ENCODE measurements at regions not wholly inside any gene's neighbourhood (a gene's known extent, or its start where the extent isn't known, plus 50 kb on each side); places are given as distances from the start of the nearest gene placed in this dataset.

DNA sequence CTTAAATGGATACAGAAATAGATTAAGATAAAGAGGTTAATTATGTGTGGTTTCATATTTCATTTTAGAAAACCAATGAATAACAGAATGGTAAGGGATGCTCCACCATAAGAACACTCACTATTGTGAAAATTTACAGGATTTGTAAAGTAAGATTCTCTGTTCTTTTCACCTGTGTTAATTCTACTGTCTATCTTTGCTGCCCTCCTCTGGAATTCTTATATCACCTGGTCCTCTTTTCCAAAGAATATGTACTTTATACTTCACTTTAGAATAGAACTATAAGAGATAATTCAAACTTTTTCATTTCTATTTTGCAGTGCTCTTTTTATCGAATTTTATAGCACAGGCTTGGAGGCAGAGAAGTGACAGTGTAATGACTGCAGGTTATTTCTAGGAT, 213.4 kb downstream of the LURAP1L start:
- intact Hi-C loops (cut with micrococcal nuclease) = no loop called here

GRCh38 chr9:12989669-12990068, 214.8 kb downstream of the LURAP1L start:
- TF ChIP-seq CTCF (IDR thresholded peaks at IDR 0.05; ENCODE audit: borderline replicate concordance) = no peak
- H3K9me3 ChIP-seq (replicated peaks) = no peaks in the 10 kb centered on the region
- no peaks in the 10 kb centered on the region for H3K36me3 ChIP-seq
- no peak overlapping the region for H3K4me3 ChIP-seq
- no peaks in the 10 kb centered on the region for H3K4me1 ChIP-seq
- no peak for DNase-seq
- H3K27ac ChIP-seq (replicated peaks) = no peak overlapping the region
- intact Hi-C loops (cut with micrococcal nuclease) = no loop called here
- no peaks in the 10 kb centered on the region for H3K27me3 ChIP-seq (ENCODE audit: low read depth)

More for the DNA sequence above, 213.4 kb downstream of the LURAP1L start:
- H3K27me3 ChIP-seq (ENCODE audit: low read depth) = no peaks in the 10 kb centered on the region
- no peaks in the 10 kb centered on the region for H3K4me1 ChIP-seq
- peak; percentile 27 for TF ChIP-seq CTCF (IDR thresholded peaks at IDR 0.05; ENCODE audit: borderline replicate concordance)
- no peaks in the 10 kb centered on the region for H3K36me3 ChIP-seq
- H3K27ac ChIP-seq (replicated peaks) = no peak overlapping the region
- no peaks in the 10 kb centered on the region for H3K9me3 ChIP-seq (replicated peaks)
- H3K4me3 ChIP-seq = no peak overlapping the region
- DNase-seq = no peak

DNA sequence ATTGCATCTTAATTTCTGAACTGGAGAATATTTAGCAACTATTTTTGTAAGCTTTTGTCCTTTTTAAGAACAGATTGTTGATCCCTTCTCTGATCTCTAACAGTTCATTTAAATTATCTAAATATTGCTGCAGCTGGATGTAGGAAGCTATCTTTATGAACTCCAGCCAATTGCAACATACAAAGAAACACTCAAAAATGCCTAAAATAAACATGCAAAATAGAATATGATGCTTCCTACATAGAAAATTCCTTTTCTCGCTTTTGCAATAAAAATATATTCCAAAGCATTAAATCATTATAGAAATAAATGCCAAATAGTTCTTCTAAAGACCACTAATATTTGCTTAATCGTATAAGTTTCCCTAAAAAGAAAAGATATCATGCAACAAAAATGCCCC, 218.6 kb downstream of the LURAP1L start:
- no peaks in the 10 kb centered on the region for H3K27me3 ChIP-seq (ENCODE audit: low read depth)
- no peaks in the 10 kb centered on the region for H3K9me3 ChIP-seq (replicated peaks)
- no peak for DNase-seq
- TF ChIP-seq CTCF (IDR thresholded peaks at IDR 0.05; ENCODE audit: borderline replicate concordance) = no peak
- H3K27ac ChIP-seq (replicated peaks) = no peak overlapping the region
- H3K4me3 ChIP-seq = no peak overlapping the region
- peaks cover 10% of the 10 kb centered on the region for H3K4me1 ChIP-seq
- no peaks in the 10 kb centered on the region for H3K36me3 ChIP-seq
- intact Hi-C loops (cut with micrococcal nuclease) = no loop called here

DNA sequence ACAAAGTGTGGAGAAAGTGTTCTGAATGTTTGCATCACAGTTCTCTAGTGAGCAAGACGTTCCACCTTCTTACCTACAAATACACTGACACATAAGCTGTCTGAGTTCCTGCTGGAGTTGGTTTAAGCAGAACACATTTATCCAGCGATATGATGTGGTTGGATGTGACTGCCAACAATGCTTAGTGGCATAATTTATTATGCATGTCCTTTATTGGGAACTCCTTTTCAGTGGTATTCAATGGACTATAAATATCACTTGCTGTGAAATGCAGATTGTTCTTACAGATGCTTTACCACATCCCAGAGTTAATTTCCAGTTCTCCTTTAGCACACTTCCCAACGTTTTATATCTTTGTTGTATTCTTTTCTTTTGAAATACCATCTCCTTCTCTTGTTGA, 222.2 kb downstream of the LURAP1L start:
- intact Hi-C loops (cut with micrococcal nuclease) = no loop called here
- no peak overlapping the region for H3K27ac ChIP-seq (replicated peaks)
- no peak for DNase-seq
- H3K36me3 ChIP-seq = no peaks in the 10 kb centered on the region
- no peak for TF ChIP-seq CTCF (IDR thresholded peaks at IDR 0.05; ENCODE audit: borderline replicate concordance)
- H3K4me1 ChIP-seq = peaks cover 18% of the 10 kb centered on the region
- H3K4me3 ChIP-seq = no peak overlapping the region
- H3K9me3 ChIP-seq (replicated peaks) = no peaks in the 10 kb centered on the region
- no peaks in the 10 kb centered on the region for H3K27me3 ChIP-seq (ENCODE audit: low read depth)

DNA sequence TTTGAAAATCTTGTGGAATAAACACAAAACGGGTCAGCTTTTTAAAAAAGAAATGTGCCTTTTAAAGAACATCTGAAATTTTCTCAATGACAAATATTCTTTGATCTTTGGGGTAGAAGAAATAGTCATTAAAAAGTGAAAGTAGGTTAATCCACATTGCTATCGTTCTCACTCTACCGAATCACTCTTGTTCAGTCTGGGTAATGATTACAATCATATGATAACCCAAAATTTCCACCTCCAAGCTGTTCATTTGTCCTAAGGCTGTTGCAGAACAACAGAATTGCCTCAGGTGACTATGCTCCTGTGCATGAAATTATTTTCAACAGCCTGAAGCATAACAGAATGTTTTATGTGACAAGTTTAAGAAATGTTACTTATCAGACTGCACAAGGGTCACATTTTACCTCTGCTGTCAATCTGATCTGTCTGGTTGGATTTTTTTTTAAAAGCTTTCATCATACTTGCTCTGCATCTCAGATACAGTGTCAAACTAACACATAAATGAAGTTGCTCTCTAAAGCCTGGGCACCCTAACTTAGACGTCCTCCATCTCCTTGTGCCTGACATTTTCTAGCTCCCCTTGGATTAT, 227.3 kb downstream of the LURAP1L start:
- Histone ChIP-seq H3K4me1 (peaks cover 15% of the 10 kb centered on the region), H3K4me3 (no peak overlapping the region), H3K27ac (replicated peaks) (no peak overlapping the region), H3K36me3 (no peaks in the 10 kb centered on the region), H3K27me3 (ENCODE audit: low read depth) (no peaks in the 10 kb centered on the region), H3K9me3 (replicated peaks) (peaks cover 11% of the 10 kb centered on the region)
- intact Hi-C loops (cut with micrococcal nuclease) = no loop called here
- no peak for DNase-seq
- no peak for TF ChIP-seq CTCF (IDR thresholded peaks at IDR 0.05; ENCODE audit: borderline replicate concordance)

Data from left ventricle myocardium inferior (tissue), 1 donor.